Stimulated activated CD4-positive, alpha-beta T cell treated with anti-CD3 and anti-CD28 coated beads, Interleukin-12 subunit alpha, Interleukin-12 subunit beta, amount 100 ng/mL, for 48 hours (primary cell): ENCODE measurements at regions not wholly inside any gene's neighbourhood (a gene's known extent, or its start where the extent isn't known, plus 50 kb on each side); places are given as distances from the start of the nearest gene placed in this dataset.
"Not testable (repeated sequence)": the region's sequence is repeated elsewhere in the genome, so short reads cannot be mapped to it uniquely, and the experiment has no call there.

Experiments
- DNase-seq, 3 donors: peaks; one replicate each; pipeline ENCODE4 v3.0.0-alpha.2; 2020; ENCODE audit warnings: low read depth in 2 of 3, low spot score in 1 of 3

- DNase-seq: no peak
Observed at GRCh38 chr12:118536306-118536906, 160.1 kb downstream of the SUDS3 start.

DNA sequence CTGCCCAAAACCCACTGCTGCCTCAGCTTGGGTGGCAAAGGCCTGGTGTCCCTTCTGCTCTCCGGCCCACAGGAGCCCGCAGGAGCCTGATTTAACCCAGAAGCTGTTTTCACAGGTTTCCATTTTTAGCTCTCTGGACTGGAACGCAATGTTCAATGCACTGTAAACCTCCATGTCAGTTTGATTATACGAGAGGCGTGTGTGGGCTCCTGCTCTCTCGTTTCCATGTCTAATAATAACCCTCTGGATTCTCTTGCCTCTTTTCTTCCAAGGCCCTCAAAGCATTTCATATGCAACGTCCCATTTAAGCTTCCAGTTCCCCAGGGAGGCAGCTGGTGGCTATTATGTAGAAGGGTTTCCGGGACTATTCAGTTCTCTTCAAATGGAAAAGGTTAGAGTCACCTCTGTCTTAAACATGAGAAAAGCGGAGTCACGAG, 161.1 kb downstream of the SUDS3 start:
- DNase-seq: no peak

DNA sequence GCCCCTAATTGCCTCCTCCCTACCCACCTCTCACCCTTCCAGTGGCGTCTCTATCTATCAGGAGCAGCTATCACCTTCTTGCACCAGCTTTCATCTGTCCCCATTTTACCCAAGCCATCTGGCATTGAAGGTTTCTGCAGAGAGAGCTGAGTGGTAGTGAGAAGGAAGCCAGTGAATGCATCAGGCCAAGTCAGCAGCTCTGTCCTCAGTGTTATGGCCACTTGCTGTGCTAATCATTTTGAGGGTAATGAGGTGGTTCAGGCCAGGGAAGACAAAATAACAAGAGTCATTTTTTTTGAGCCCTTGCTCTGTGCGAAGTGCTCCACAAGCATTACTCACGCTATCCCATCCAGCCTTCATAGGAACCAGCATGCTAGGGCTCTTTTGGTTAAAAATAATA, 164.7 kb downstream of the SUDS3 start:
- no peak for DNase-seq

DNA sequence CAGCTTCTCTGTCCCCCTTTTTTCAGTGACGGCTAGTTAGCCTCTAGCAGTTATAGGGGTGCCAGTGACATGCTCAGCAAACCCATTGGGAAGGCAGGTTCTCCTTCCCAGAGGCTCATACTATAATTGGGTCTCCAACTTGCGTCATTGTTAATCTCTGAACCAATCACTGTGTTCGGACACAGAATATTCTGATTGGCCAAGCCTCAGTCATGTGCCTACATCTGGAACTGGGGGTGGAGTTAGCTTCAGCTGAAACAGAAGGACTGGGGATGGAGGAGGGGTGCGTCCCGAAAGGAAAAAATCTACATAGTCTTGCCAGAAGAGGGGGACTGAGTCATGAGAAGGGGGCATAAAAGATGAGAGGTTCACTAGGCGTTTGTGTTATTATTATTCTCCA, 165.6 kb downstream of the SUDS3 start:
- DNase-seq: no peak

GRCh38 chr12:118543651-118544050, 167.3 kb downstream of the SUDS3 start:
- DNase-seq: no peak

DNA sequence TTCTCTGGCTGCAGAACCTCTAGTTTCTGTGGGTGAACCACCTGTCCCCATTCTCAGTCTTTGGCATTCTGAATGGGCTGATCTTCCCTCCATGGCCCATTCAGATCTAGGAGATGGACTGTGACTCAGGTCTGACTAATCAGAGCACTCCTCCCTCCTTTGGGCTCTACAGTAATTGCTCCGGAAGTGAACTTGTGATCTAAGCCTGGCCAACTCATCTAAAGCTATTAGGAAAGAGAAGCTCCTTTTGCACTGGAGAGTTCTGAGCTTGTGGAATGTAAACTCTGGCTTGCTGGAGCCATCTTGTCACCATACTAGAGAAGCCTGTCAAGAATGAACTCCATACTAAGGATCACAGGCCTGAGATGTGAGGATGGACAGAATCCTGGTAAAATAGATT, 168.2 kb downstream of the SUDS3 start:
- DNase-seq: no peak

DNA sequence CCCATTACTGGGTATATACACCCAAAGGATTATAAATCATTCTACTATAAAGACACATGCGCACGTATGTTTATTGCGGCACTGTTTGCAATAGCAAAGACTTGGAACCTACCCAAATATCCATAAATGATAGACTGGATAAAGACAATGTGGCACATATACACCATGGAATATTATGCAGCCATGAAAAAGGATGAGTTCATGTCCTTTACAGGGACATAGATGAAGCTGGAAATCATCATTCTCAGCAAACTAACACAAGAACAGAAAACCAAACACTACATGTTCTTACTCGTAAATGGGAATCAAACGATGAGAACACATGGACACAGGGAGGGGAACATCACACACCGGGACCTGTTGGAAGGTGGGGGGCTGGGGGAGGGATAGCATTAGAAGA, 171.3 kb downstream of the SUDS3 start:
- DNase-seq: not testable (repeated sequence)

DNA sequence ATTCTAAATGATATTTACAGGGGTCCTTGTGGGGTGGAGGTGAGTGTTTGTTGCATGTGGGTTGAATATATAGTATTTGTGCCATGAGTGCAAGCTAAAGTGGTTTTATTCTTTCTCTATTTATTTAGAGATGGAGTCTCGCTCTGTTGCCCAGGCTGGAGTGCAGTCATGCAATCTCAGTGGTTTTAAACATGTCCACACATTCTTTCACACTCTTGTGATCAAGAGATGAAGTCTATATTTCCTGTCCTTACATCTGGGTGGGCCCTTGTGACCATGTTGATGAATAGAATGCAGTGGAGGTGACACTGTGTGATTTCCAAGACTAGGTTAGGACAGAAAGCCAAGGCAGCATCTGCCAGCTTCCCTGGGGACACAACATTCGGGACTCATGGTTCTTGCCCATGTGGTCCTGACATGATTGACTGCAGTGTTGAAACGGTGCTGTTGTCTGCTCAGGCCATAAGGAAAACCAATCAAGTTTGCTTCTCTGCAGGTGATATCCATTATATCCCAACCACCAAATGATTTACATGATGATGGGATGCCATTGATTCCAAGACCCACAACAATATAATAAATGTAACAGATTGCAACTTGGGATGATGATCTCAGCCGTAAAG, 172.6 kb downstream of the SUDS3 start:
- no peak for DNase-seq

- no peak for DNase-seq
Observed at GRCh38 chr12:118549510-118549980, 173.2 kb downstream of the SUDS3 start.

GRCh38 chr12:118553856-118554504, 177.6 kb downstream of the SUDS3 start:
- no peak for DNase-seq

DNA sequence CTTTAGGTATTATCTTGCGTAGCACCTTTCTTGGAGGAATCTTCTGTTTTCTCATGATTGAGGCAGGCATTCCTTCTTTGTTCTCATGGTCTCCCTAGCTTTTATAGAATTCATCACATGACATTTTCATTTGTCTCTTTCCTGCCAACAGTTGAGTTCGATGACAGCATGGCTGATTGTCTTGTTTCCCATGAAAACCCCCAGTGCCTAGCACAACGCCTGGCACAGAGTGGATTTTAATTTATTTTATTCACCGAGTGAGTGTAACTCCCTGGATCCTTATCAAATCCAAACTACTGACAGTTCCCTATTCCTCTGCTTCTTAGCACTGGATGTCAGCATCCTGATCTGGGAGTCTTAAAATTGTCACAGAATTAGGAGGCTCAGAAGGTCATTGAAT, 182.6 kb downstream of the SUDS3 start:
- DNase-seq: no peak

DNA sequence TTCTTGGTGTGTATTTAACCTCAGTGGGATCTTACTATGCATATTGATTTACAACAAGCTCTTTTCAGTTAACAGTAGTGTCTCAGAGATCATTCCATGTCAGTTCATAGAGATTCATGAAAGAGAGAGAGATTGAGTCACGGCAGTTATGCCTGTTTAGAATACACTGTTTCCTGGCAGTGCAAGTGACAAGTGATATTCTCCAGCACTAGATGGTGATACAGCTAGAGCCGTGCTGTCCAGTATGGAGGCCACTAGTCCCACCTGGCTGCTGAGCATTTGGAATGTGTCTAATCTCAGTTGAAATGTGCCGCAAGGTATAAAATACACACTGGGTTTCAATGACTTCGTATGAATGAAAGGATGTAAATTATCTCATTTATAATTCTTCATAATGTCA, 184.4 kb downstream of the SUDS3 start:
- no peak for DNase-seq

- no peak for DNase-seq
Observed at GRCh38 chr12:118571730-118572129, 195.4 kb downstream of the SUDS3 start.

DNA sequence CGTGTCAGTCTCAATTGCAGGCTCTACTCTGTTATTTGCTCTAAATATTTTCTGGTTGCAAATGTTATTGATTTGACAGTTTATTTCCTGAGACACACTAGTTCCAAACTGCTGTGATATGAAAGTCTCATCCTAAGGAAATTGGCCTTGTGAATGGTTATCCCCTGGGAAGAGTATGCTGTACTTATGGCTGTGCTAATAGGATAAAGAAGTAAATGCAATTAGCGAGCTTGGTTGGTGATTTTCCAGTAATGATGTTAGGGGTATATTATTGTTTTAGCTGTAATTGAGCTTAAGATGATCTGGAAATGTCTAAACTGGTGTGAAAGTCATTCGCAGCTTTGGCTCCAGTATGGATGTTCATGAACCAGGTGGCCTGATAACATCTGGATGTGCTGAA, 197.9 kb downstream of the SUDS3 start:
- DNase-seq: no peak

- no peak for DNase-seq
Observed at GRCh38 chr12:118575730-118576129, 199.4 kb downstream of the SUDS3 start.

GRCh38 chr12:118581371-118581770, 205.0 kb downstream of the SUDS3 start:
- no peak for DNase-seq

DNA sequence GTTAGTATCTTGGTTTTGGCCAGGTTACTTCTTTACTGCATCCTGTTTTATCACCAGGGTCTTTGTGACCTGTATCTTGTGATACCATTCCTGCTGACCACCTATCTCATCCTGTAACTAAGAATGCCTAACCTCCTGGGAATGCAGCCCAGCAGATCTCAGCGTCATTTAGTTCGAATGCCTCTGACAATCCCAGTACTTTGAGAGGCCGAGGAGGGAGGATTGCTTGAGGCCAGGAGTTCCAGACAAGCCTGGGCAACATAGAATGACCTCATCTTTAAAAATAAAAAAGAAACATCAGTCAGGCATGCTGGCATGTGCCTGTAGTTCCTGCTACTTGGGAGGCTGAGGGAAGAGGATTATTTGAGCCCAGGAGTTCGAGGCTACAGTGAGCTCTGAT, 206.5 kb downstream of the SUDS3 start:
- DNase-seq: no peak

DNA sequence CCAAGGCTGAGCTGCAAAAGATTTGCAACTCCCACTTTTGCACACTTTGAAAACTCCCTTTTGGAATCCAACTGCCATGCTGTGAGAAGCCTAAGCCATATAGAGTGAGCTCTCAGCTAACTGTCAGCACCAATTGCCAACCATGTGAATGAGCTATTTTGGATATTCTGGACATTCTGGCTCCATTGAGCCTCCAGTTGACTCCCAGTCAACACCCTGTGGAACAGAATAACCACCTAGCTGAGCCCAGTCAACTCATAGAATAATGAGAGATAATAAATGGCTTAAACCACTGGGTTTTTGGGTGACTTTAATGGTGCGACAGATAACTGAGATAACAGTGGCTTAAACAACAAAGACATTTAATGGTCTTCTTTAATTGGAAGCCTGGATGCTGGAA, 210.1 kb downstream of the SUDS3 start:
- DNase-seq: no peak

DNA sequence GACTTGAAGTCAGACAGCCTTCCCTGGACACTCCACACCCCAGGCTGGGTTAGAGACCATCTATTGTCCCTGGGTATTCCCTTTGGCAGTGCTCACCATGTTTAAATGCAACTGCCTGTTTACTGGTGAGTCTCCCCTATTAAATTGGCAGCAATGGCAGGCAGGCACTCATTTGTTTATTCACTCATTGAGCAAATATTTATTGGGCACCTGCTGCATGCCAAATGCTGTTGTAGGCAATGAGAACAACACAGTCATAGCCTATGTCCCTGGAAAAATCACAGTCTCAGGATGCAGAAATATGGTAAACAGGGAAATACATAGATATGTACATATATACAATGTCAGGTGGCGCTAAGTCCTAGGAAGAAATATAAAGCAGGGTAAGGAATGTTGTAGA, 212.8 kb downstream of the SUDS3 start:
- no peak for DNase-seq

DNA sequence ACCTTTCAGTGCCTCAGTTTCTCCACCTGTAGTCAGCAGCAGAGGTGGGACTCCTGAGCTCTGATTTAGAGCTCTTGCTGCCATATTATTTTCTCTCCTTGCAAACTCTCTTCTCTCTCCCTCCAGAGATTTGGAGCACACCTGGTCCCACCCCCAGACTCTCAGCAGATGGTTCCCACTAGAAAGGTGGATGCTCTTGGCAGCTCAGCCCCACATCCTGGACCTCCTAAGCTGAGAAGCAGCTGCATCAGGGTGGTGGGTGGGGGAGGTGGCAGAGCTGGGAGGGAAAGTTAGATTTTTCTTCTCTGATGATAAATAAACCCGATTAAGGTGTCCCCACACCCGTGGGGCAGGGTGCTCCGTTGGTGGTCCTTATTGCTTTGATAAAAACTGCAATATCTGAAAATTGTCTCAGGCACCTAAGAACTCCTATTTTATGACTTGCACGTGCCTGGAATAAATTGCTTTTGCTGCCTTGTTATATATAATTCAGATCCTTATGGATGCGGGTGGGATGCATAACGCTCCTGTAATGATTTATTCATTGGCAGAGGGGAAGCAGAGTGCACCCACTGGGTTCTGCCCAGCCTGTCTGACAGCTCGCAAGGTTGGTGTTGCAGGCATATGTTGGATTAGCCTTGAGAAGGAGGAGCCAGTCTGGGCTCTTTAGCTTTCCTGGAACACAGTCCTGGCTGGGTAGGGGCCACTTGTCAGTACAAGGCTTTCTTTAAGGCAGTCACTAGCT, 214.2 kb downstream of the SUDS3 start:
- no peak for DNase-seq

GRCh38 chr12:118603610-118604361, 227.4 kb downstream of the SUDS3 start:
- DNase-seq: no peak
